ENCODE measurements at regions not wholly inside any gene's neighbourhood (a gene's known extent, or its start where the extent isn't known, plus 50 kb on each side); places are given as distances from the start of the nearest gene placed in this dataset.

DNA sequence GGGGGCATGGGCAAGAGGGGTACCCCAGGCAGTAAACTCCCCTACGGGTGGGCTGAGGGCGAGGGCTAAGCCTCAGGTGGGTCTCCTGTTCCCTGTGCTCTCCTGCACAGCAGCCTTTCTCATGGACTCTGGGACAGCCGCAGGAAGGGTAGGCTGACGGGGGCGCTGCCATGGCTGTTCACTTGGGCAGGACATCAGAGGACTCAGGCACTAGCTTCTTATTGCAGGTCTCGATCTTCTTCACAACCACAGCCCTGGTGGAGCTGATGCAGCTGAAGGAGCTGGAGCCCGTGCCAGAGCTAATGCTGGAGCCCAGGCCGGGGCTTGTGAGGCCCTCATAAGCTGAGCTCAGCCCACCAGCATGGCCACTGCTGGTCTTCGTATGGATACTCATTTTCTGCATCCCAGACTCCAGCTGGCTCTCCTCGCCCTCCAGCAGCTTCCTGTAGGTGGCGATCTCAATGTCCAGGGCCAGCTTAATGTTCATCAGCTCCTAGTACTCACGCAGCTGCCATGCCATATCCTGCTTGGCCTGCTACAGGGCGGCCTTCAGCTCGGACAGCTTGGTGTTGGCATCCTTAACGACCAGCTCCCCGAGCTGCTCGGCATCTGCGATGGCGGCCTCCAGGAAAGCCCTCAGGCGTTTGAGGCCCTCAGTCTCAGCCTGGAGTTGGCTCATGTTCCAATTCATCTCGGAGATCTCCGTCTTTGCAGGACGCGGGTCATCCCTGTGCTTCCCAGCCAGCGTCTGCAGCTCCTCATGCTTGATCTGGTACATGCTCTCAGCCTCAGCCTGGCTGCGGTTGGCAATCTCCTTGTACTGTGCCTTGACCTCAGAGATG, 359.8 kb upstream of the SETBP1 start:
- Histone ChIP-seq H3K4me3 (ENCODE audit: low read length) (no peak overlapping the region), H3K36me3 (ENCODE audit: insufficient read depth, low read length) (no peaks in the 10 kb centered on the region), H3K9ac (ENCODE audit: low read depth, low read length) (no peak overlapping the region), H3K9me3 (ENCODE audit: insufficient read depth, low read depth, low read length) (no peaks in the 10 kb centered on the region), H3K27ac (ENCODE audit: low read depth, low read length) (no peak overlapping the region), H3K27me3 (ENCODE audit: insufficient read depth, low read length) (no peaks in the 10 kb centered on the region), H3K4me1 (ENCODE audit: insufficient read depth, low read length) (no peaks in the 10 kb centered on the region)
- WGBS, result 96% methylated on average over 26 of the region's 26 CpGs

DNA sequence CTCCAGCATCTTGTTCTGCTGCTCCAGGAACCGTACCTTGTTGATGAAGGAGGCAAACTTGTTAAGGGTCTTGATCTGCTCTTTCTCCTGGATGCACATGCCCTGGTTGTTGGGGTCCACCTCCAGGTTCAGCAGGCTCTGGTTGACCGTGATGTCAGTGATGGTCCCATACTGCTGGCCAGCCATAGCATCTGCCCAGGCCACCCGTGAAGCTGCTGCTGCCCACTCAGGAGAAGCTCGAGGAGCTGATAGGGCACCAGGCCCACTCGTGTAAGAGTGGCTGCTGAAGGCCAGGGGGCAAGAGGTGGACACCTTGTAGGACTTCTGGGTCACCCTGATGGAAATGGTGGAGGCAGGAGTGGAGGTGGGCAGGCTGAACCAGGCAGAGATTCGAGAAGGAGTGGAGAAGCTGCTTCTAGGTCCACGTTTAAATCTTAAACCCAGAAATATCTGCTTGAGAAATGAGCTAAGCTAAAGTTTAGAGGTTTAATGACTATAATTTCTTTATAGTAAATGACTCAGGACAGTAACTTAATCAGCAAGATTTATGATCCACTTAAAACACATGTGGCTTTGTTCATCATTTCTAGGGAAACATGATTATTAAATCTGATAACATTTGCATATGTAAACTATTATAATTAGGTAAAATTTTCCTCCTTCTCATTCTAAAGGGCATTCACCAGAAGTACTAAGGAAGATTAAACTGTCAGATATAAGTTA, 358.7 kb upstream of the SETBP1 start:
- no peaks in the 10 kb centered on the region for H3K4me1 ChIP-seq (ENCODE audit: insufficient read depth, low read length)
- no peaks in the 10 kb centered on the region for H3K27me3 ChIP-seq (ENCODE audit: insufficient read depth, low read length)
- no peak overlapping the region for H3K27ac ChIP-seq (ENCODE audit: low read depth, low read length)
- H3K36me3 ChIP-seq (ENCODE audit: insufficient read depth, low read length), result no peaks in the 10 kb centered on the region
- 94% methylated on average over 7 of the region's 7 CpGs for WGBS
- H3K4me3 ChIP-seq (ENCODE audit: low read length), result no peak overlapping the region
- H3K9me3 ChIP-seq (ENCODE audit: insufficient read depth, low read depth, low read length), result no peaks in the 10 kb centered on the region
- no peak overlapping the region for H3K9ac ChIP-seq (ENCODE audit: low read depth, low read length)

DNA sequence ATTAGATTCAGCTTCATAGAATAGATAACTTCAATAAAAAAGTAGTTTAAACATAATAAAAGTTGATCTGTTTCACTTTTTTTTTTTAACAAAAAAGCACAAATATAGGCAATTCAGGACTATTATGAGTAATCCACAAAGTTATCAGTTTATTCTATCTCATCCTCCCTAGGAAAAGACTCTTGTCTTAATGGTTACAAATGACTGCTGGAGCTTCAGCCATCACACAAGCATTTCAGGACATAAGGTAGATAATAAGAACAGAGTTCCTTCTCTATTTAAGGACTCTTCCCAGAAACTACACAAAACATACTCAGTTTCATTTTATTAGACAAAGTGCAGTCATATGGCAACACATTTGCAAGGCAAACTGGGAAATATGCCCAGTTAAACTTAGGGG, 357.6 kb upstream of the SETBP1 start:
- H3K9ac ChIP-seq (ENCODE audit: low read depth, low read length), result no peak overlapping the region
- no peaks in the 10 kb centered on the region for H3K27me3 ChIP-seq (ENCODE audit: insufficient read depth, low read length)
- H3K4me3 ChIP-seq (ENCODE audit: low read length), result no peak overlapping the region
- H3K4me1 ChIP-seq (ENCODE audit: insufficient read depth, low read length), result no peaks in the 10 kb centered on the region
- no peaks in the 10 kb centered on the region for H3K9me3 ChIP-seq (ENCODE audit: insufficient read depth, low read depth, low read length)
- H3K27ac ChIP-seq (ENCODE audit: low read depth, low read length), result no peak overlapping the region
- H3K36me3 ChIP-seq (ENCODE audit: insufficient read depth, low read length), result no peaks in the 10 kb centered on the region

DNA sequence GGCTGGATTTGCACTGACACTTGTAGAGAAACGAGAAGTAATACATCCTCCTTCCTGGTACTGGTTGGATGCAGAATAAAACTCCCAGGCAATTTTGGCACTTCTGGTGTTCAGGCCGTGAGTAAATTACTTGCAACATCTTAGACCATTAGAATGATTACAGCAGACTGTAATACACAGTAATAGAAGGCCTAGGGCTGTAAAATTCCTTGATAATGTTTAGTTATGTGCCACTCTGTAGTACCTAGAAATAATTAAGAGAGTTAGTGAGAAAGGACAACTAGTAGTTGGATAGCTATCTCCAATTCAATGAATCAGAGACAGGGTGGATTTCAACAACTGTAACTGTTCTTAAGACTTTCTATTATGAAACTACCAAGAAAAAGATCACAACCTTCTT, 356.3 kb upstream of the SETBP1 start:
- Histone ChIP-seq H3K4me1 (ENCODE audit: insufficient read depth, low read length) (no peaks in the 10 kb centered on the region), H3K27me3 (ENCODE audit: insufficient read depth, low read length) (no peaks in the 10 kb centered on the region), H3K4me3 (ENCODE audit: low read length) (no peak overlapping the region), H3K9me3 (ENCODE audit: insufficient read depth, low read depth, low read length) (no peaks in the 10 kb centered on the region), H3K36me3 (ENCODE audit: insufficient read depth, low read length) (no peaks in the 10 kb centered on the region), H3K9ac (ENCODE audit: low read depth, low read length) (no peak overlapping the region), H3K27ac (ENCODE audit: low read depth, low read length) (no peak overlapping the region)
- WGBS, result 95% methylated on average over 2 of the region's 2 CpGs

DNA sequence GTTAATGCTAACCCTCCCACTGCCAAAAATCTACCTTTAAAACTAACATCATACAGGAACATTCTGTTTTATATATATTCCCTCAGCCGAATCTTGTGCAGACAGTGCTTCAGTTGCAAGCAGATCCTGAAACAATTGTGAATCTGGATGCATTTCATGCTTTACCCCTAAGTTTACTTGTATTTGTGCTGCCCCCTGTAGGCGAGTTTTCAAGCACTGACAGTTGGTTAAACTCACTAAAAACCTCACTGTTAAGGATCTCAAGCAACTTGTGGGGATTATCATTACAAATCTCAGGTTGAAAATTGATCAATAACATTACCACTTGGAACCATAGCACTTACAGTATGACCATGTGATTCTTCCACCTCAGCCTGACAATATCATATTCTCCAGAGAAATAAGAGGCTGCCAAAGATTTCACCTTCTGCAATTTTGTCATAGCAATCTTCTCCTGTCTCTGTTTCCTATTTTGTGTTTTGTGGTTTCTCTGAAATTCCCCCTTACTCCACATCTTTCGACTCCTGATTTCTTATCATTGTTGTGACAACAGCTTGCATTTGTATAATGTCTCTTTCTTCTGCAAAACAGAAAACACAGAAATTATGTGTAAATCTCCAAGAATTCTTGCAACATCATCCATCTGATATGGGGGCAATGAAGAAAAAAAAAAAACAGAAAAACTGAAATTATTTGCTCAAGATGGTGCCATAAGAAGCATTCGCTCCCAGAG, 354.6 kb upstream of the SETBP1 start:
- H3K4me1 ChIP-seq (ENCODE audit: insufficient read depth, low read length), result no peaks in the 10 kb centered on the region
- H3K9ac ChIP-seq (ENCODE audit: low read depth, low read length), result no peak overlapping the region
- 58% methylated on average over 3 of the region's 4 CpGs for WGBS
- no peaks in the 10 kb centered on the region for H3K9me3 ChIP-seq (ENCODE audit: insufficient read depth, low read depth, low read length)
- H3K36me3 ChIP-seq (ENCODE audit: insufficient read depth, low read length), result no peaks in the 10 kb centered on the region
- H3K27me3 ChIP-seq (ENCODE audit: insufficient read depth, low read length), result no peaks in the 10 kb centered on the region
- no peak overlapping the region for H3K4me3 ChIP-seq (ENCODE audit: low read length)
- no peak overlapping the region for H3K27ac ChIP-seq (ENCODE audit: low read depth, low read length)

DNA sequence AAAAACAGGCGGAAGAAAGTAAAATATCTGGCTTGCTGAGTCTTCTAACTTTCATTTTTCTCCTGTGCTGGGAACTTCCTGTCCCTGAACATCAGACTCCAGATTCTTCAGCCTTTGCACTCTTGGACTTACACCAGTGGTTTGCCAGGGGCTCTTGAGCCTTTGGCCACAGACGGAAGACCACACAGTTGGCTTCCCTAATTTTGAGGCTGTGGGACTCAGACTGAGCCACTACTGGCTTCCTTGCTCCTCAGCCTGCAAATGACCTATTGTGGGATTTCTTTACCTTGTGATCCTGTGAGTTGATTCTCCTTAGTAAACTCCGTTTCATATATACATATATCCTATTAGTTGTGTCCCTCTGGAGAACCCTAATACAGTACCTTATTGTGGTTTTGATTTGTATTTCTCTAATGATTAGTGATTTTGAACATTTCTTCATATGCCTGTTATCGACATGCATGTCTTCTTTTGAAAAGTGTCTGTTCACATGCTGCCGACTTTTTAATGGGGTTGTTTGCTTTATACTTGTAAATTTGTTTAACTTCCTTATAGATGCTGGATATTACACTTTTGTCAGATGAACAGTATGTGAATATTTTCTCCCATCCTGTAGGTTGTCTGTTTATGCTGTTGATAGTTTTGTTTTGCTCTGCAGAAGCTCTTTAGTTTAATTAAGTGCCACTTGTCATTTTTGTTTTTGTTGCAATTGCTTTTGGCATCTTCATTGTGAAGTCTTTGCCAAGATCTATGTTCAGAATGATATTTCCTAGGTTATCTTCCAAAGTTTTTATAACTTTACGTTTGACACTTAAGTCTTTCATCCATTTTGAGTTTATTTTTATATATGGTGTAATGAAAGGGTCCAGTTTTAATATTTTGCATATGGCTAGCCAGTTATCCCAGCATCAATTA, 348.8 kb upstream of the SETBP1 start:
- WGBS, result 99% methylated on average over 4 of the region's 6 CpGs
- no peaks in the 10 kb centered on the region for H3K4me1 ChIP-seq (ENCODE audit: insufficient read depth, low read length)
- H3K36me3 ChIP-seq (ENCODE audit: insufficient read depth, low read length), result no peaks in the 10 kb centered on the region
- no peak overlapping the region for H3K4me3 ChIP-seq (ENCODE audit: low read length)
- no peaks in the 10 kb centered on the region for H3K9me3 ChIP-seq (ENCODE audit: insufficient read depth, low read depth, low read length)
- no peak overlapping the region for H3K9ac ChIP-seq (ENCODE audit: low read depth, low read length)
- no peak overlapping the region for H3K27ac ChIP-seq (ENCODE audit: low read depth, low read length)
- H3K27me3 ChIP-seq (ENCODE audit: insufficient read depth, low read length), result no peaks in the 10 kb centered on the region

DNA sequence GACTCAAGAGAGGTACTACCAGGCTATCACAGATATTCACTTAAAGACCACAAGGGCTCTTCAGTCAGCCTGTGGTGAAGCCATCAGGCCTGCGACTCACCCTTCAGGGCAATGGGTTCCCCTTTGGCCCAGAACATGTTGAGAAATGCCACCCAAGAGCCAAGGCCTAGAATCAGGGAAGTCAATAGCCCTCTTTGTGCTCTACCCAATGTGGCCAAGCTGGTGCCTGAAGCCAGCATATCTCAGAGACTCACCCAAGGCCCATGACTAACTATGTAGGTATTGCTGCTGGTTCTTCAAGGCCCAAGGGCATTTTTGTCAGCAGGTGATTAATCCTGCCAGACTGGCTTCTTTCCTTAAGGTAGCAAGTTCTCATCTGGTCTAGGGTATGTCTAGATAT, 338.9 kb upstream of the SETBP1 start:
- Histone ChIP-seq H3K4me3 (ENCODE audit: low read length) (no peak overlapping the region), H3K27ac (ENCODE audit: low read depth, low read length) (no peak overlapping the region), H3K9me3 (ENCODE audit: insufficient read depth, low read depth, low read length) (no peaks in the 10 kb centered on the region), H3K9ac (ENCODE audit: low read depth, low read length) (no peak overlapping the region), H3K27me3 (ENCODE audit: insufficient read depth, low read length) (no peaks in the 10 kb centered on the region), H3K36me3 (ENCODE audit: insufficient read depth, low read length) (no peaks in the 10 kb centered on the region), H3K4me1 (ENCODE audit: insufficient read depth, low read length) (no peaks in the 10 kb centered on the region)
- 95% methylated on average over 1 of the region's 1 CpG for WGBS

DNA sequence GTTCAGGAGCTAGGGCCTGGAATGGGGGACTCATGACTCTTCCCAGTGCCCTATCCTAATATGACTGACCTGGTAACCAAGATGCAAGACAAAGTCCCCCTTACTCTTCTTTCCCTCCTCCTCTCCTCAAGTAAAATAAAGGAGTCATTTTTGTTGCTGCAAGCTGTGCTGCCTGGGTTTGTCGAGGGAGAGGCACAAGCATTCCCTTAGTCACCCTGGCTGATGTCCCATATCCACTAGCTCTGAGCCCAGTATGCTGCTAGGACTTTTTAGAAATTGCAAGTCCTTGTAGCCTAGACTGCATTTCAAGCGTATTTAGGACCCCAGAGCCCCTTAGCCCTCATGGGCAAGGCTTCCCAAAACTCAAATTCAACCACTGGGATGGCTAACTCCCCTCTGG, 338.5 kb upstream of the SETBP1 start:
- 89% methylated on average over 2 of the region's 2 CpGs for WGBS

DNA sequence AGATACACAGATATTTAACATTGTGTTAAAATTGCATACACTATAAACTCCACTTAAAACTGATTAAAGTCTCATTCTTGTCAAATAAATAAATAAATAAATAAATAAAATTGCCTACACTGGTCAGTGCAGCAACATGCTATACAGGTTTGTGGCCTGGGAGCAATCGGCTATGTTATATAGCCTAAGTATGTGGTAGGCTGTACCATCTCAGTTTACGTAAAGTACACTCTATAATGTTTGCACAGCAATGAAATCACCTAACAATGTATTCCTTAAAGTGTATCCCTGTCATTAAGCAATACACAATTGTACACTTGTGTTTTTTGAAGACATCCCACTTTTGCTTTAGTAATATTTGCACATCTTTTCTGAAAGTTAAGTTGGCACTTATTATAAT, 337.7 kb upstream of the SETBP1 start:
- Histone ChIP-seq H3K4me3 (ENCODE audit: low read length) (no peak overlapping the region), H3K27ac (ENCODE audit: low read depth, low read length) (no peak overlapping the region), H3K9me3 (ENCODE audit: insufficient read depth, low read depth, low read length) (no peaks in the 10 kb centered on the region), H3K4me1 (ENCODE audit: insufficient read depth, low read length) (no peaks in the 10 kb centered on the region), H3K27me3 (ENCODE audit: insufficient read depth, low read length) (no peaks in the 10 kb centered on the region), H3K9ac (ENCODE audit: low read depth, low read length) (no peak overlapping the region), H3K36me3 (ENCODE audit: insufficient read depth, low read length) (no peaks in the 10 kb centered on the region)
- 88% methylated on average over 2 of the region's 2 CpGs for WGBS

More for the DNA sequence above, 338.5 kb upstream of the SETBP1 start:
- no peaks in the 10 kb centered on the region for H3K4me1 ChIP-seq (ENCODE audit: insufficient read depth, low read length)
- H3K27me3 ChIP-seq (ENCODE audit: insufficient read depth, low read length), result no peaks in the 10 kb centered on the region
- H3K9me3 ChIP-seq (ENCODE audit: insufficient read depth, low read depth, low read length), result no peaks in the 10 kb centered on the region
- no peak overlapping the region for H3K4me3 ChIP-seq (ENCODE audit: low read length)
- H3K36me3 ChIP-seq (ENCODE audit: insufficient read depth, low read length), result no peaks in the 10 kb centered on the region
- H3K27ac ChIP-seq (ENCODE audit: low read depth, low read length), result no peak overlapping the region
- no peak overlapping the region for H3K9ac ChIP-seq (ENCODE audit: low read depth, low read length)

DNA sequence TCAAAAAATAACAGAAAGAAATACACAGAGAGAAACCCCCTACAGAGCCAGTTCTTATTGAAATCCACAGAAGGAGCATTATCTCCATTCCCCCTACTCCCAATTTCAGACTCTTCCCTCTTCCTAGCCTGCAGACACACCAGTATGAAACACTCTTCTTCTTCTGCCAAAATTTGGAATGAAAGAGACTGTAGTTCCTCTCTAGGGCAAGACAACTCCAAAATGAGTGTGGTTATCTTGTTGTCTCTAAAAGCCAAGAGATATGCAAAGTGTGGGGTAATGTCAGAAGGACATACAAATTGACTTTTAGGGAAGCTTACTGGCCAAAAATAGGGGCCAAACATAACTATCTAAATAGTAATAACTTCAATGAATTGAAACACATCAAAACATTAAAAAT, 337.1 kb upstream of the SETBP1 start:
- Histone ChIP-seq H3K4me1 (ENCODE audit: insufficient read depth, low read length) (no peaks in the 10 kb centered on the region), H3K9ac (ENCODE audit: low read depth, low read length) (no peak overlapping the region), H3K9me3 (ENCODE audit: insufficient read depth, low read depth, low read length) (no peaks in the 10 kb centered on the region), H3K36me3 (ENCODE audit: insufficient read depth, low read length) (no peaks in the 10 kb centered on the region), H3K4me3 (ENCODE audit: low read length) (no peak overlapping the region), H3K27ac (ENCODE audit: low read depth, low read length) (no peak overlapping the region), H3K27me3 (ENCODE audit: insufficient read depth, low read length) (no peaks in the 10 kb centered on the region)

Data from HUES64 (cell line).